CD1c-positive myeloid dendritic cell (primary cell): ENCODE measurements at regions not wholly inside any gene's neighbourhood (a gene's known extent, or its start where the extent isn't known, plus 50 kb on each side); places are given as distances from the start of the nearest gene placed in this dataset.

ENCODE experiments used
- DNase-seq: peaks from one replicate; pipeline ENCODE4 v3.0.0-alpha.2; 2016; ENCODE audit errors: extremely low spot score

GRCh38 chr7:41633690-41634089, 69.2 kb downstream of the INHBA start:
- no peak for DNase-seq

GRCh38 chr7:41630741-41631140, 72.1 kb downstream of the INHBA start:
- DNase-seq, result no peak

- no peak for DNase-seq
Observed at GRCh38 chr7:41629711-41630111, 73.2 kb downstream of the INHBA start.

GRCh38 chr7:41628901-41629300, 74.0 kb downstream of the INHBA start:
- DNase-seq, result no peak

- no peak for DNase-seq
Observed at GRCh38 chr7:41627645-41628298, 75.1 kb downstream of the INHBA start.

- no peak for DNase-seq
Observed at GRCh38 chr7:41624818-41625217, 78.1 kb downstream of the INHBA start.

GRCh38 chr7:41621953-41622831, 80.7 kb downstream of the INHBA start:
- DNase-seq, result no peak

- no peak for DNase-seq
Observed at GRCh38 chr7:41617987-41618386, 84.9 kb downstream of the INHBA start.

- no peak for DNase-seq
Observed at GRCh38 chr7:41612798-41613197, 90.1 kb downstream of the INHBA start.

- DNase-seq, result no peak
Observed at GRCh38 chr7:41612386-41612785, 90.5 kb downstream of the INHBA start.

GRCh38 chr7:41608447-41608846, 94.4 kb downstream of the INHBA start:
- no peak for DNase-seq

- DNase-seq, result no peak
Observed at GRCh38 chr7:41603985-41604384, 98.9 kb downstream of the INHBA start.

GRCh38 chr7:41599760-41600159, 103.1 kb downstream of the INHBA start:
- DNase-seq, result no peak

GRCh38 chr7:41592794-41593193, 110.1 kb downstream of the INHBA start:
- no peak for DNase-seq

- peak; percentile 19 for DNase-seq
Observed at GRCh38 chr7:41592236-41592635, 110.7 kb downstream of the INHBA start.

GRCh38 chr7:41590986-41591385, 111.9 kb downstream of the INHBA start:
- no peak for DNase-seq

- DNase-seq, result no peak
Observed at GRCh38 chr7:41588341-41588740, 114.5 kb downstream of the INHBA start.

GRCh38 chr7:41586931-41587640, 115.8 kb downstream of the INHBA start:
- no peak for DNase-seq

- DNase-seq, result peak; percentile 41
Observed at GRCh38 chr7:41584746-41585145, 118.1 kb downstream of the INHBA start.

- no peak for DNase-seq
Observed at GRCh38 chr7:41582116-41582515, 120.8 kb downstream of the INHBA start.

- no peak for DNase-seq
Observed at GRCh38 chr7:41581041-41581440, 121.8 kb downstream of the INHBA start.
